GF-D8 (cell line): ENCODE measurements at regions not wholly inside any gene's neighbourhood (a gene's known extent, or its start where the extent isn't known, plus 50 kb on each side); places are given as distances from the start of the nearest gene placed in this dataset.
"Not testable (repeated sequence)": the region's sequence is repeated elsewhere in the genome, so short reads cannot be mapped to it uniquely, and the experiment has no call there.

Experiments
- DNase-seq: peaks from one replicate; lab custom pipeline; 2025; lab: John Stamatoyannopoulos, UW

DNA sequence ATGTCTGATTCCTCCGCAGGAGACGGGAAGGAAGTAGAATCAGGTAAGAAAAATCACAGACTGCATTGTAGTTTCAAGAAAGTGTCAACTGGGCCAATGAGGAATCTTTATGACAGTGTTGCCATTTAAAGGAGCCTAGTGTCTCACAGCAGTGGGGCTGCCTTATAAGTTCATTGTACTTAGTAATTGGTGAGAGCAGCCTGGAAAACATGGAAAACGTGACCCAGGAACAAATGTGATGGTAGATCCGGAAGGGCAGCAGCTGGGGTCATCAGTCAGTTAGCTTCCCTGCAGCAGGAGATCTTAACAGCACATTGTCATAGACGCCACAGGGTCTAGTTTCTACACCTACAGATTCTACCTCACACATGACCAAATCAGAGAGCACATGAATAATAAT lies 630.0 kb upstream of the LMO3 start:
- DNase-seq: no peak

DNA sequence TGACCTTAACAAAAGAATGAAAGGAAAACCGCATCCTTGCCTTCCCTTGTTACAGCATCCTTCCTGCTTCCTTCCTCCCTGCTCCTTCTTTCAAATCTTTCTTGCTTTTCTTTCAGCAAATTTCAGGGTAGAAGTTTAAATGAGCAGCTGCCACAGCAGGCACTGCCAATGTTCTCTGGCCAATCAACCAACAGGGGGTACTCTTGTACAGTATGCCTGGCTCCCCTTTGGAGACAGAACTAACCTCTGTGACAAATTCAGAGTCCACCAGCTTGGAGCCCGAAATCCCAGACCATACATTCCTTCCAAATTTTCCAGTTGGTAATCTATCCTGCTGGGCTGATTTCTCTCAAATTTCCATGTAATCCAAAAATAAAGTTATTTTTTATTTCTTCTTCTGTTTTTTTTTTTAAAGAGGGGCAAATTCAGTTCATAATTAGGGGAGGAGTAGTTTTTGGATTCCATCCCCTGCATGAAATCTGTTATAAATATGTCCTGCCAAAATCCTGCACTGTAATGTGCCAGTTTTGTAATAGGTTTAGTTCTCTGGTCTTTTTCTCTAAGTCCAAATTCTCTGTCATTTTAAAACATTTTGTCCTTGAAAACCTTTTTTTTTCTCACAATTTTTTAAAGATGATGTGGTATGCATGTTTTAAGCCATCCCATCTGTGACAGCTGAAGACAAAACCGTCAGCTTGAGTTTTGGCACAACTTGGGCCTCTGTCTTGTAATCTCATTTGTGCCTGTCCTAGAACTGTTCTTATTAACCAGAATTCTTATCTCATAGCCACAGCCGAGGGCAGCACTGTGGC lies 610.0 kb upstream of the LMO3 start:
- no peak for DNase-seq

DNA sequence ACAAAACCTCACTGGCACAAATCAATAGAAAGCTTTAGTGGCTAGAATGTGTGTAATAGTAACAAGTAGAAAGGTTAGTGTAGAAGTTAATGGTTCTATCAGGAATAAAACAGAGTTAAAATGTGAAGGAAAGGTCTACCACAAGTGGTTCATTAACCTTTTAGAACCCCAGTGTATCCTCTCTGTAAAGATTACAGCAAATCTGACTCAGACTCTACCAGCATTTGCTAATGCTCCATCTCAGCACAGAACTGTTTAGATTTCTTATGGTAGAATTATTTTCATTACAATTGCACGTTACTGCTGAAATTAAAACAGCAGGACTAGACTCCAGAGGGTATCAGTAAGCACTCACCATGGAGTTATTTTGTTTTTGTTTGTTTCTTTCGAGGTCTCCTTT lies 609.0 kb upstream of the LMO3 start:
- no peak for DNase-seq

DNA sequence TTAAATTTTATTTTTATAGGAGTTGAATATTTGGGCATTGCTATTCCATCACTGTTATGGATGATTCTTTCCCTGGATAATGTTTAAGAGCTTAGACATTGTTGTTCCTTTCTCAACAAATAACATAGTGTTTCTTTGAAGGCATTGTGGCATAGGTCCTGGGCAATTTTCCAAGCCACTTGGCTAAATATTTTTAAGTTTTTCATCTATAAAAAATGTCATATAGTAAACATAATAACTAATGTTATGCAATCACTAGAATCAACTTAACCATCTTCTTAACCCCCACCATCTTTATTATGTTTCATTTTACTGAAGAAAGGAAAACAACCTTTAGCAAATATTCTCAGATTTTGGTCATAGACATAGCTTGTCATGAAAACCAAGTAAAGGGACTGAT lies 600.6 kb upstream of the LMO3 start:
- no peak for DNase-seq

DNA sequence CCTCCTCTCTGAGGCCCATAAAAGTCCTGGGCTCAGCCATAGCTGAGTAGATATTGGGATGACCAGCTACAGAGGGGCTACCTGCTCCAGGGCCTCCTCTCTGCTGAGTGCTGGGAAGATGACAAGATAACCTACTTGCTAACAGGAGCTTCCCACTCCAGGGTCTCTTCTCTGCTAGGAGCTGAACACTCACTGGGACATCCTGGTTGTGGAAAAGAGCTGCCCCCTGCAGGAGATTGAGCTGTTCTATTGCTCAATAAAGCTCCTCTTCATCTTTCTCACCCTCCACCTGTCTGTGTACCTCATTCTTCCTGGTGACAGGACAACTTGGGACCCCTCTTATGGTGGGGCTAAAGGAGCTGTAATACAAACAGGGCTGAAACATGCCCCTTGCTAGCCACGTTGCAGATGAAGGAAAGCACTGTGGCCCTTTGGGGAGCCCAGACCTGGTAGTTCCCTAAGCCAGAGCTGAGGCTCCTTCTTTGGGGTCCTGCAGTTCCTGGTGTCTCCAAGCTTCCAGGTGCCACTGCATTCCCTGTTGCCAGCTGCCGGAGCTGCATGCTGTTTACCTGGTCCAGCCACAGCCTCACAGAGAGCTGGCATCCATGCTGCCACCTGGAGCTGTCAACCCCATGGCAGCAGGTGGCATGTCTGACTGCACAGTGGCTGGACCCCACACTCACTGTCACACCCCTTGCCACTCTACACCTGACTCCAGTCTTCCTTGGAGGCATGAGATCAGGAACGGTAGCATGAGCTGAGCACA lies 598.5 kb upstream of the LMO3 start:
- DNase-seq: no peak

DNA sequence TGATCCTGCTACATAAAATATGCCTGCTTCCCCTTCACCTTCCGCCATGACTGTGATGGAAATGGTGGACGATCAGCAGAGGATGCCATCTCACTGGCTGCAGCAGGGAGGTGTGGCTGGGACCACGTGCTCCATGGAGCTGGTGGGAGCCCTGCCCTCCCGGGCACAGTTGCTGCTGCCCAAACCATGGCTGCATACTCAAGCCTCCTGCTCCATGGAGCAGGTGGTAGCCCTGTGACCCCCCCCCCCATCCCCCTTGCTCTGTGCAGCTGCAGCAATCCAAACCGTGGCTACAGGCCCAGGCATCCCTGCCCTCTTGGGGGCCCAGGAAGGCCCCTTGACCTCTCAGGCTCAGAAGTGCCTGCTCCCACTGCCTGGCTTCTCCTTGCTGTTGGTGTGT lies 597.5 kb upstream of the LMO3 start:
- no peak for DNase-seq

DNA sequence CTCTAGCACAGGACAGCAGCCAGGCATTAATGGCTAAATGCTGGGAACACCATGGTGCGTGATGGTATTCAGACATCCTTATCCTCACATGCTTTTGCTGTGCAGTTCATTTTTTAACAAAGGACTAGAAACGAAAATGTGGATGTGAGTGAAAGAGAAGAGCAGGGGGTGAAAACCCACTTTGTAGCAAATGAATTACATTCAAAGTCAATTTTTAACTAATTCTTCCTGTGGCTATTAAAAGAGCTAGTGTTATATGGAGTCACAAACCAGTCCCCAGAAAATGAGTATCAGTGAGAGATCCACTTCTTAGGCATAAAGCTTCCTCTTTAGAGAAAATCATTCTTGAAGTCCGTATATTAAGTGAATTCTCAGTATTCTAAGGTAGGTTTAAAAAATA lies 592.0 kb upstream of the LMO3 start:
- DNase-seq: no peak

DNA sequence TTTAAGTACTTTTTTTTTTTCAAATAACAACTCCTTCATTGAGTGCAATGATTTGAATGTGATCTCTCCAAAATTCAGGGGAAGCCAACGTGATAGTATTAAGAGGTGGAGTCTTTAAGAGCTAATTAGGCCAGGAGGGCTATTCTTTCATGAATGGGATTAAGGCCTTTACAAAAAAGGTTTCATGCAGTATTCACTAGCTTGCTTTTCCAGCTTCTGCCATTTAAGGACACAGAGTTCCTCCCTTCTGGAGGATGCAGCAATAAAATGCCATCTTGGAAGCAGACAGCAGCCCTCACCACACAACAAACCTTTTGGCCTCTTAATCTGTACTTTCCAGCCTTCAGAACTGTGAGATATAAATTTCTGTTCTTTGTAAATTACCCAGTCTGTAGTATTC lies 586.8 kb upstream of the LMO3 start:
- no peak for DNase-seq

DNA sequence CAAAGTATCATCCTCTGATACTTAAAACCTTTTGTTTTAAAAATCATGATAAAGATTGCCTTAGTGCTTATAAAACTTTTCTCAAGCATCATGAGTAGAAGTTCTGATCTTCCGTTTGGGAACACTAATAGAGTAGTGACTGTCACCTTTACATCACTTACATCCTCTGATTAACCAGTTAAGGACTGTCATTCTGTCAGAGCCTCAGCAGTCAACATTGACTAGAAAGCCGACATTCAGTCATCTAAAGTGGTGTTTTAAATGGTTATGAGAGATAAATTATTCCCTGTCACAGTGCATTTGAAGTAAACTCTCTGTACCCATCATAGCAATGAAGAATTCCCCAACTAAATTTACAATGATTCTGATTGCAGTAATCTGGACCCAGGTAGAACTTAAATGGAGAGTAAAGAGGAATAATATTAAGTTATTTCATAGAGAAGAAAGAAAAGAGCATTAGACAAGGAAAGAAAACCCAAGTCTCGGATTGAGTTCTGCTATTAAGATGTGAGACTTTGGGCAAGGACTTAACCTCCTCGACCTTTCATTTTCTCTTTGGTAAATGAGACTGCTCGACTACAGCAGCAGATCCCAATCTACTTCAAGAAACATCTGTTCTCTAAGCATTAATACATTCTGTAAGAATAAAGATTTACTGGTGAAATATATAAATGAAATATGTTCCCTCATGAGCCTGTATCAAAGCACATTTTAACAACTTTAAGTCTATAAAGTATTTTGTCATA lies 563.9 kb upstream of the LMO3 start:
- DNase-seq: no peak

DNA sequence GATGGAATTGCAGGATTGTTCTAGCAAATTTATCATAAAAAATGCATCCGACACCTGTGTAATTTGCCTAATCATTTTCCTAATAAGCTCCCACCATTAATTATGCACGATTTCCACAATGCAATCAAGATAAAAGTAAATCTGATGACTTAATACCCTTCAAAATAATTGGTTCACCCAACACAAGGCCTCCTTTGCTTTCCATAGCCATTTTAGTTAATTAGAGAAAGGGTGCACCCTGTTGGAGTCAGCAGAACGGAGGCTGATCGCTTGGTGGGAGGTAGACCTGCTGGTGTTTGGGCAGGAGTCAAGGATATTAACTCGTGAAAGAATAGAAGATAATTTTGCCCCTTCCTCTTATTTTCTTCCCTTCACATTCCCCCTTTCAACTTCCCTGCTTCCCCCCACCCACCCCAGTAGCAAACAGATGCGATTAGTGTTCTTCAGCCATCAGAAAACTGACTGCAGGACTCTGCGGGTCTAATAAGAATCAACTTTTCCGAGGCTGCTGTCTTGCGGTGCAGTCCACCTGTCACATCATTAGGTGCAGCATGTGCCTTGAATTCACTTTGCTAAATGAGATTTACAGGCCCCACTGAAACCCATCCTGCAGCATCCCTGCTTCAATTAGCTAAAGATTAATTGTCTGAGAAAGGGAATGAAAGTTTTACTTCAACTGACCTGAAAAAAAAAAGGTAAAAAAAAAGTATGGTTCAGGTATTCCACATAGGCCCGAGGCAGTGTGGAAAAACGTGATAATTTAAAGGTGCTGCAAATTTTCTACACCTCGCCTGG lies 553.7 kb upstream of the LMO3 start:
- DNase-seq: no peak

DNA sequence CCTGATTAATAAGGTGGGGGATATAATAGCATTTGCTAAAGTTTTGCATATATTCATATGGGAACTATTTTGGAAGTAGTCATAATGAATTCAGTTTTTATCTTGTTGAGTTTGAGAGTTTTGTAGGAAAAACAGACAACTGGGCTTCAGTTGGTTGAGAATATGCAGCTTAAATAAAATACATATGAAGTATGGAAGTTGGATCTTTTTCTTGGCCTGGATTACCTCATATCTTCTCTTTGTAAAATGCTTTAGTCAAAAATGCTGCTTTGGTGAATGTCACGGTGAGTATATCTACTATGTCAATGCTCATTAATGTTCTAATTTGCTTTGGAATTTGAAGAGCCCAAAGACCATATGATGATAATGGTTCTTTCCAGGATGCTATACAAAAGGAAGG lies 552.2 kb upstream of the LMO3 start:
- no peak for DNase-seq

DNA sequence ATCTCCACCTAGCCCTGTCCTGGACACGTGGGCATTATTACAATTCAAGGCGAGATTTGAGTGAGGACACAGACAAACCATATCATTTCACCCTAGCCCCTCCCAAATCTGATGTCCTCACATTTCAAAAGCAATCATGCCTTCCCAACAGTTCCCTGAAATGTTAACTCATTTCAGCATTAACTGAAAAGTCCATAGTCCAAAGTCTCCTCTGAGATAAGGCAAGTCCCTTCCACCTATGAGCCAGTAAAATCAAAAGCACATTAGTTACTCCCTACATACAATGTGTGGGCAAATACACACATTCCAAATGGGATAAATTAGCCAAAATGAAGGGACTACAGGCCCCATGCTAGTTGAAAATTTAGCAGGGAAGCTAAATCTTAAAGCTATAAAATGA lies 546.0 kb upstream of the LMO3 start:
- DNase-seq: no peak

DNA sequence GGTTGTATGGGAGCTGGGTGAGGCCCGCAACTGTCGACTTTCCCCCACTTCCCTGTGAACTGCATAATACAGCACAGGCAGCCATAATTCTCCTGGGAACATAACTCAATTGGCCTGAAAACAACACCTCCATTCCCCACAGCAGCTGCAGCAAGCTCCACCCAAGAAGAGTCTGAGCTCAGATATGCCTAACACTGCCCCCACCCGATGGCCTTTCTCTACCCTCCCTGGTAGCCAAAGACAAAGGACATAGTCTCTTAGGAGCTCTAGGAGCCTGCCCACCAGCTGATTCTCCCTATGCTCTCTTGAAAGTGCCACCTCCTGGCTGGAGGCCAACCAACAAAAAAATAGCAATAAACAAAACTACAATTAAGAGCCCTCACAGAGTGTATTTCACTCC lies 542.7 kb upstream of the LMO3 start:
- no peak for DNase-seq

DNA sequence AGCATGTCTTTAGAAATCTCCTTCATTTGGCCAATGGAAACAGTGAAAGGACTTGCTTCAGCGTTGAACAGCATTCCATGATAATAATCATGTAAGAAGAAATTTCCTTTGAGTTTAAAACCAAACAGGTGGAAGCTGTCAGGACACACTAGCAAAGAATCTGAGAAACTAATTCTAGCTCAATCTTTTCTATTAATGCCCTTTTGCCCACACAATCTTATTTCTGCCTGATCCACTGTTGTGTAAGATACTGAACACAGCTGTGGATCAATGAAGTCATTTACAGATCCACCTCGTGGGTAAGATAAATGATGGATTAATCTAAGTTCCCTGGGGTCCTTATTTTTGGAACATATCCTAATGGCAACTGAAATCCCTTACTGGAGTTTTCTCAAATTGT lies 536.9 kb upstream of the LMO3 start:
- no peak for DNase-seq

DNA sequence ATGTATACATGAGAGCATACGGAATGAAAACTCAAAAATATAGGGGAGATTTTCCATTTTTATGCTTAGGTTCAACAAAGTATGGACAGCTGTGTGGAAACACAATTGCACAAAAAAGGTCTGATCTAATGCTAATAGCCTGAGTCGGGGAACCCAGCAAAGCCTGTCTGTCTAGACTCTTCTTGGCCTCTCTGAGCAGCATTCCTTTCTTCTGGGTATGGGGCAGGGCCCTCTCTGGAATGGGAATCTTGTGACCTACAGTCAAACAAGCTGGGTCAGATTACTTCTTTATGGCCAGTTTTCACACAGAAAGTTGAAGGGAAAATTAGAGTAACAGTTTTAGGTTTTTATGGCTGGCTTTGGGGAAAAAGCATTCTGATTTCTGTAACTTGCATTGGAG lies 534.0 kb upstream of the LMO3 start:
- DNase-seq: no peak

DNA sequence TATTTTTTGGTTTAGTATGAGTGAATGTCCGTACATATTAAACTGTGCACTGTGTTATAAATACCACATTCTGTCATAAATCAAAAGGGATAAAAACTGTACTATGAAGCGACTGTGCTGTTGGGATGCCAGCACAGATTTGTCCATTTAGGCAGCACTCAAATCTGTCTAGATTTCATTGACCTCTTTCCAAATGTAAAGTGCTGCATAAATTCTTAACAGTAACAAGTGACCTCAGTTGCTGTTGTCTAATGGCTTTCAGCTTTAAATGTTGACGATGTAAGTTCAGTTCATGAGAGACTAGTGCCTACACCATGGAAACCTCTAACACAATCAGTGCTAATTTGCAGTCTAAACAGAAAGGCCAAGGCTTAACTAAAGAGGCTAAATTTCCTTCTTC lies 531.4 kb upstream of the LMO3 start:
- no peak for DNase-seq

DNA sequence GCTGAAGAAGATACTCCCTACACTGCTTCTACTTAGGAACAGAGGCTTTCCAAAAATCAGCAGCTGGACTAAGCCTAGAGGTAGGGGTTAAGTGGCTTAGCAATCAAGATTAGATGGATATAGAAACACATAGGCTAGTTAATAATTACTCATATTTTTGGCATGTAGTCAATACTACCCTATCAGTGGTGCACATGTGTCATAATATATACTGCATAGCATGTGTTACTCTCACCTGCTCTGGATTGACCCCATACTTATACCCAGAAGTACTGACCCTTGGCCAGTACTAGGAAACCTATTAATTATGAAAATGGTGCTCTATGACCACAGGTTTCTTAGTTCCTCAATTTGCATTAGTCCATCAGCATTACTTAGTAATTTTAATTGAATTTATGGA lies 528.4 kb upstream of the LMO3 start:
- DNase-seq: no peak

DNA sequence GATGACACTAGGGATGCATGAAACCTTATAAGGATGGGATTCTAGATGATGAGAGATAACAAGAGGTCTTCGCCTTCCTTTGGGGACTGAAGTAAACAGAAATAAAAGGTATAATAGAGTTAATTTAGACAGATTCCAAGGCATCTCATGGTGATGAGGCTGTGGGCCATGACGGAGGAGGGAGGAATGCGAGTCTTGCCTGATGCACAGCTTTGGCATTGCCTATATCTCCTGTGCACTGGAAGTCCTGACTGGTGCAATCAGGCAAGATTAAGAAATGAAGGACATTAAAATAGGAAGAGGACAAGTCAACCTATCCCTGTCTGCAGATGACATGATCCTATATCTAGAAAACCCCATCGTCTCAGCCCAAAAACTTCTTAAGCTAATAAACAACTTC lies 526.4 kb upstream of the LMO3 start:
- DNase-seq: no peak

DNA sequence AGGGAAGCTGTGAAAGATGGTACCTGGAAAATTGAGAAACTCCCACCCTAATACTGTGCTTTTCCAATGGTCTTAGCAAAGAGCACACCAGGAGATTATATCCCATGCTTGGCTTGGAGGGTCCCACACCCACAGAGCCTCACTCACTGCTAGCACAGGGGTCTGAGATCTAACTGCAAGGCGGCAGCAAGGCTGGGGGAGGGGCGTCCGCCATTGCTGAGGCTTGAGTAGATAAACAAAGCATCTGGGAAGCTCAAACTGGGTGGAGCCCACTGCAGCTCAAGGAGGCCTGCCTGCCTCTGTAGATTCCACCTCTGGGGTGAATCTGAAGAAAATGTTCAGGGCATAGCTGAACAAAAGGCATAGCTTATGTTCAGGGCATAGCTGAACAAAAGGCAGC lies 510.6 kb upstream of the LMO3 start:
- DNase-seq: not testable (repeated sequence)

DNA sequence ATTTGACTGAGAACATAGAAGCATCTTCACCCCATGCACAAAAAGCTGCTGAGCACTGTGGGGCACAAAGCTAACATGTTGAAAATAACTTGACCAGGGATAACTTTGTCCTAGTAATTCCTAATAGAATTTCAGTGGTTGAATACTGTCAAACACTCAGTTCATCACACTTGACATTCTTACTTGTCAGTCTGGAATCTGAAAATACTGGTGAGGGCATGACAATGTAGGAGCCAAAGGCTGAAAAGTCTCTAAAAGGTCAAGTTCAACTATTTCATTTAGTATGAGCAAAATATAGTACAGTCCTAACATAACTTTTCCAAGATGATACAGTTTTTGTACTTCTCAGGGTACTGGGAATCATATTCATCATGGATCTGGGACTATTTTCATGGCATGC lies 504.4 kb upstream of the LMO3 start:
- no peak for DNase-seq

DNA sequence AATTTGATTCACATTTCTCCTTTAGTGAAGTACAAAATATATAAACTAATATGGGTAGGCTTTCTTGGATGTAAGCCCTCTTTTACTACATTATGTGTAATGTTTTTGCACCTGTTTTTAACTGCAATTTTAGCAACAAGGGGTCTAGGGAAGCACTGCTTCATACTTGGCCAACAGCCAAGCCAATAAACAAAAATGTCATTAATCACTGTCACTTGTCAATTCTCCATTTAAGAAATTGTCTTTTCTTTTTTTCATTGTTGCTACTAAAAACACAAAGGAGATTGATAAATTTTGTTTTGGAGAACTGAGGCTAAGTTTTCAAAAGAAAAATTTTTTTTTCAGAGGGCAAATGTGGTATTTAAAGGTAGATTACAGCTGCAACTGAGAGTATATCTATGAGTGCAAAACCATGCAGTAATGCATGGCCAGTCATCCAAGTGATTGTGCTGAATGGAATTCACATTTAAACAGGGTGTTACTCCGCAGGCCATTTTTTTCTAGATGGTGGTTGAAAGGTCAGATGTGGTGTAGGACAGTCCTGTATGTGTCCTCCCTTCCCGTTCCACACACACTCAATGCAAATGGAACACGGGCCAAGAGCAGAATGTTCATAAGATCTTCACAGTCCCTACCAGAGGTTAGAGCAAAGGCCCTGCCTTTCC lies 503.0 kb upstream of the LMO3 start:
- no peak for DNase-seq

DNA sequence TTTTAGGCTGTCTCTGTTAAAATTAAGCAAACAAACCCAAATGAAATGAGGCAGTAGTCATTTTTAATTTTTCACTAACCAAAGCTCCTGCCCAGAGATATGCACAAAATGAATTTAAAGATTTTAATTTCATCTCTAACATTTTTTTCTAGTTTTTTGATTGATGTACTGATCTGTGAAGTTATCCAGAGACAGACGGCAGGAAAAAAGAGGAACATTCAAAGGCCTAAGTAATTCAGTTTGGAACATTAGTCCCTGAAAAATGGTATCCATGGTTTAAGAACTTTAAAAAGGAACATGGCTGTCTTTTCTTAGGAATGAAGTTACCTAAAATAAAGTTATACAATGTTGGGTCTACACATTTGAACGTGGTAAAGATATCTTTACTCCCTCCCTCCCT lies 498.8 kb upstream of the LMO3 start:
- no peak for DNase-seq
